ENCODE measurements at regions not wholly inside any gene's neighbourhood (a gene's known extent, or its start where the extent isn't known, plus 50 kb on each side); places are given as distances from the start of the nearest gene placed in this dataset.

- TF ChIP-seq, protein P1, sequence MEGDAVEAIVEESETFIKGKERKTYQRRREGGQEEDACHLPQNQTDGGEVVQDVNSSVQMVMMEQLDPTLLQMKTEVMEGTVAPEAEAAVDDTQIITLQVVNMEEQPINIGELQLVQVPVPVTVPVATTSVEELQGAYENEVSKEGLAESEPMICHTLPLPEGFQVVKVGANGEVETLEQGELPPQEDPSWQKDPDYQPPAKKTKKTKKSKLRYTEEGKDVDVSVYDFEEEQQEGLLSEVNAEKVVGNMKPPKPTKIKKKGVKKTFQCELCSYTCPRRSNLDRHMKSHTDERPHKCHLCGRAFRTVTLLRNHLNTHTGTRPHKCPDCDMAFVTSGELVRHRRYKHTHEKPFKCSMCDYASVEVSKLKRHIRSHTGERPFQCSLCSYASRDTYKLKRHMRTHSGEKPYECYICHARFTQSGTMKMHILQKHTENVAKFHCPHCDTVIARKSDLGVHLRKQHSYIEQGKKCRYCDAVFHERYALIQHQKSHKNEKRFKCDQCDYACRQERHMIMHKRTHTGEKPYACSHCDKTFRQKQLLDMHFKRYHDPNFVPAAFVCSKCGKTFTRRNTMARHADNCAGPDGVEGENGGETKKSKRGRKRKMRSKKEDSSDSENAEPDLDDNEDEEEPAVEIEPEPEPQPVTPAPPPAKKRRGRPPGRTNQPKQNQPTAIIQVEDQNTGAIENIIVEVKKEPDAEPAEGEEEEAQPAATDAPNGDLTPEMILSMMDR (IDR thresholded peaks at IDR 0.05) = no peak
- no peak for TF ChIP-seq POLR2A (IDR thresholded peaks at IDR 0.05)
These were observed 94.3 kb upstream of the NKX2-2 start for GRCh38 chr20:21607971-21608725.

All from Peyer's patch (tissue), 4 donors.